GM19043 (cell line): ENCODE measurements at regions not wholly inside any gene's neighbourhood (a gene's known extent, or its start where the extent isn't known, plus 50 kb on each side); places are given as distances from the start of the nearest gene placed in this dataset.
"Not testable (repeated sequence)": the region's sequence is repeated elsewhere in the genome, so short reads cannot be mapped to it uniquely, and the experiment has no call there.

Experiments
- ATAC-seq: cut with Tn5 transposase; IDR thresholded peaks from one replicate; pipeline ENCODE4 v1.9.1; 2021; ENCODE audit warnings: low read depth; ENCODE audit not compliant: unreplicated experiment

DNA sequence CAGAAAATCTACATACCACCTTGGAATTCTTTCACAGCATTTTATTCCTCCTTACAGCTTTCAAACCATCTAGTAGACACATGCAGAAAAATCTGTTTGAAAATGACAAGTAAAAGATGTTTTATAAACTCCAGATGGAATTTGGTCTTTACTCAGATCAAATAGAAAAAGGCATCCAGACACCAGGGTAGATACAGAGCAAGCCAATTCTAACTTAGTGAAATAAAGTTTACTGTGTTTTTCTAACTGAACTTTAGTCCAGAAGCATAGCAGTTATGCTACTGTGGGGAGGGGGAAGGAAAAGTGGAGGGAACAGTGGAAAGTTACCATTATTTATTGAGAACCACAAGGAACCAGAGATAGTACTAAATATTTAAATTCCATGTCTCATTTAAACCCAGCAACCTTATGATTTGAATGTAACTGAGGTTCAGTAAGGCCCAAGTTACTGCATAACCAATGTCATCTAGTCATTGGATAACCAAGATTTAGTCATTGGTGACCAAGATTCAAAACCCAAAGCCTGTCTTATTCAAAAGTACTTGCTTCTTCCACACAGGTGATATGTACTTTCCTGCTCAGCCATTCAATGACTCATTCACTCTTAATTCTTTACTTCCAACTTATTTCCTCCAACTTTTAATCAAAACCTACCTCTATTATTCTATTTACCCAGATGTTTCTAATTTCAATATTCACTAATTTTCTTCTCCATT, 57.7 kb downstream of the RAD51AP2 start:
- ATAC-seq, result no peak

DNA sequence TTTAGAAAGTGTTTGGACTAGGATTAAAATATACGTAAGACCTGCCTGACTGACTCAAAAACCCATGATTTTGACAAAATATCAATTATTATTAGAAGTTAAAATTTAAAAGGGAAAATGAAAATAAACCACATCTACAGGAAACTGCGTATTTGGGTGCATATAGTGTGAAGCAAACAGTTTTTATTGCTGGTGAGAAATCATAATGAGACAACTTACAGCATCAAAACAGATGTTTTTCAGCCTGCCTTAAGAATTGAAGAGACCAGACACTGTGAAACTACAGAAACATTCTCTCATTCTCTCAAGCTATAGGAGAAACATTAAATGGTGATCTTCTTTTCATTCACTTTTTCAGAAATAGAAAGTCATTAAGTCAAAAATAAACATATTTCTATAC, 62.9 kb downstream of the RAD51AP2 start:
- no peak for ATAC-seq

DNA sequence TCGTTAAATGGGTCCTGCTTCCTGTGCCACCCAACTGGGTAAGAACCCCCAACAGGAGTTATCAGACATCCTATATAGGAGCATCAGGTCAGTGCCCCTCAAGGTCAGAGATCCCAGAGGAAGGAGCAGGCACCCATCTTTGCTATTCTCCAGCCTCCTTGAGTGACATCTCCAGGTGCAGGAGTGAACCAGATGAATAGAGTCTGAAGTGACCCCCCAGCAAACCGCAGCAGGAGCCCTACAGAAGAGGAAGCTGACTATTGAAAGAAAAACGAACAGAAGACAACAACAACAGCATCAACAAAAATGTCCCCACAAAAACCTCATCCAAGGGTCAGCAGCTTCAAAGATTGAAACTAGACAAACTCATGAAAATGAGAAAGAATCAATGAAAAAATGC, 72.0 kb downstream of the RAD51AP2 start:
- not testable (repeated sequence) for ATAC-seq

DNA sequence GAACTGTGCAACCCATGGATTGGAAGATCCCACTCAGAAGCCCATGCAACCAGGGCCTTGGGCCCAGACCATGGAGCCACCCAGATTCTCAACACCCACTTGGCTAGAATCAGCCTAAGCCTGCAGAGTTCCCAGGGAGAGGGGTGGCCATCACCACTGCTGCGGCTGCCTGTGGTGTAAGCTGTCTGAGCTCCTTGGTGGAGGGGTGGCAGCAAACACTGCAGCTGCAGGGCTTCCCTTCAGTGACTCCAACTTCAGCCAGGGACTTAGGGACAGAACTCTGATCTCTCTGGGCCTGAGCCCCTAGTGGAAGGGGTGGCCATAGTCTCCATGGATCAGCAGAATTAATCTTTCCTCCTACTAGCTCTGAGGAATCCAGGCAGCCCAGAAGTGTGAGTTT, 72.5 kb downstream of the RAD51AP2 start:
- no peak for ATAC-seq

DNA sequence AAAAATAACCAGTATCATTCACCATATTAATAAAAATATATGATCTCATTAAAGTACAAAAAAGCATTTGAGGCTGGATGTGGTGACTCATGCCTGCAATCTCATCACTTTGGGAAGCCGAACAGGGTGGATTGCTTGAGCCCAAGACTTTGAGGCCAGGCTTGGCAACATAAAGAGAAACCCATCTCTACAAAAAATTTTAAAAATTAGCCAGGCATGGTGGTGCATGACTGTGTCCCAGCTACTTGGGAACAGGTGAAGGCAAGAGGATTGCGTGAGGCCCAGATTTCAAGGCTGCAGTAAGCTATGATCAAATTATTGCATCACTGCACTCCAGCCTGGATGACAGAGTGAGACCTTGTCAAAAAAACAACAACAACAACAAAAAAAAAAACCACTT, 75.9 kb downstream of the RAD51AP2 start:
- no peak for ATAC-seq

DNA sequence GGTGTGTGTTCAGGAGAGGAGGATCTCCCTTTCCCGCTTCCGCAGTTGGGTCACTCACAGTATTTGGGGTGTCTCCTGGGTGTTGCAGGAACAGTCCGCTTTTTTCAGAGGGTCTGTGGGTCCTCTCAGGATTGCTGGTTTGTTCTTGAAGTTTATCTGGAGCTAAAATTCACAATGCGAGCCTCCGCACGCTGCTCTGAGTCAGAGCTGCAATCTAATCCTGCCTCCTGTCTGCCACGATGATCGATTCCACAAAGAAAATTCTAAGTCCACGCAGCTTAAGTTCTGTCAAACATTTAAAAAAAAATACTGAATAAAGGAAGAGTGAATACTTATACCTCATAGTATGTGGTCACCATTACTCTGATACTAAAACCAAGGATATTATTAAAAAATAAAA, 76.5 kb downstream of the RAD51AP2 start:
- ATAC-seq, result no peak

DNA sequence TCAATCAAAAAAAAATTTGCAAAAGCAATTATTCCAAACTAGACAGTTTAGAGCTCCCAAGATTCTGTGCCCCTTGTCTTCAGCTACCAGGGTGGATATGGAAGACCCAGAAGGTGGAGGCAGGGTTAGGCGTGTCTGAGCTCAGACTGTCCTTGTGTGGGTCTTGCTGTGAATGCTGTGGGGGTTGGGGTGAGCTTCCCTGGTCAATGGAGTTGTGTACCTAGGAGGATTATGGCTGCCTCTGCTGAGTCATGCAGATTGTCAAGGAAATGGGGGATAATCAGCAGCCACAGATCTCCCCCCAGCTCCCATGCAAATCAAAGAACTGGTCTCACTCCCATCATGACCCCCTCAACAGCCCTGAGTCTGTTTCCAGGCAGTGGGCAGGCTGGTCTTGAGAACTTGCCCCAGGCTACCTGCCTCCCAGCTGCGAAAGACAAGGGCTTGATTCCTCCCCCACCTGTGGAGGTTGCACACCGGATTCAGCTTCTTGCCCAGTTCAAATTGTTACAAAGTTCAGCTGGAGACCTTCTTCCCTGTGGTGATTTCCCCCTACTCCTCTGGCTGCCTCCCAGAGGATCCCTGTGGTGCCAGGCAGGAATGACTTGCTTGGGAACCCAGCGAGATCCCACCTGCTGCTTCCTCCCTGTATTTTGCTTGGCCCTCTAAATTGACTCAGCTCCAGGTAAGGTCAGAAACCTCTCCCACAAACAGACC, 77.0 kb downstream of the RAD51AP2 start:
- ATAC-seq, result no peak

DNA sequence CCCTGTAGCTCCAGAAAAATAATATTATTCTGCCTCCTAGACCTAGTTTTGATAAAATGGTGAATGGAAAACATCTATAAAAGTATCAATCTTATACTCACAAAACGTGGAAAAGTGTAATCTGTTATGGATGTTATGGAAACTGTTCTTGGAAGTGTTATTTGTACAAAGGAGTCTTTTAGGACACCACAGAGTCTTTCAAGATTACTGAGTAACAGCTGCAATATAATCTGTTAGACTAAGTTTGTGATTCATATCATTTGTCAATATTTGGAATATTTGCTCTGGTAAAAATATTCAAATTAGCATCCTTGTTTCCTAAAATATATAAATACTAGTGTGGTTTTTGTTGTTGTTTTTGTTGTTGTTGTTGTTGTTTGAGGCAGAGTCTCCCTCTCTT, 87.9 kb downstream of the RAD51AP2 start:
- ATAC-seq, result no peak

DNA sequence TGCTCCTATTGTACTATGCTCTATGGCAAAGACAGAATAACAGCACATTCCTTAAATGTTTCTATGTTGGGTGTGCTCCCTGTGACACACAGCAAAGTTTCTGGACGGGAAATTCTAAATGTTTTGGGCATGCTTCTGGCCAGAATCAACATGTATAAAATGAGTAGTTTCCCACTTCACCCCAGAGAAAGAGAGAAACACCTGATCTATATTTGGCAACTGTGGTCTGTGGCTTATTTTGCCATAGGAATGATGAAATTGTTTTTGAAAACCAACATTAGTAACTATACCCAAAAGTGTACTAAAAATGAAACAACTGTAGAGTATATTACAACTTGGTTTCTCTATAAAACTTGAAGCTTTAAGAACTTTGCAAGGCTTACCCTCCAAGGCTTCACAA, 89.1 kb downstream of the RAD51AP2 start:
- no peak for ATAC-seq

DNA sequence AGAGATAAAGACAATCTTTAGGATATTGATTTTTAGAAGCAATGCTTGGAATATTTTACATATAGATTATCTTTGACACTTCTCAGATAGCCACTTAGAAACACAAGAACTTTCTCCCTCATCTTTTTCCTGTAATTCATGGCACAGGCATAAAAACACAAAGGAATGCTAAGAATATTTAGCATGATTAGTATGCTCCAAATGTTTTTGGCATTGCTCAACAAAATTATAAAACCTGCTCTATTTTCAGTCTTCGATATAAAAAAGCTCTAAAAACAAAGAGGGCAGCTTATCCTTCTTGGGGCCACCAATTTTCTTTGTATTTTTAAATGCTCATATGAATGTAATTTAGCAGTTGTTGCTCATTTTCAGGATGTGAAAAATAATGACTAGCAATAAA, 90.8 kb downstream of the RAD51AP2 start:
- no peak for ATAC-seq

DNA sequence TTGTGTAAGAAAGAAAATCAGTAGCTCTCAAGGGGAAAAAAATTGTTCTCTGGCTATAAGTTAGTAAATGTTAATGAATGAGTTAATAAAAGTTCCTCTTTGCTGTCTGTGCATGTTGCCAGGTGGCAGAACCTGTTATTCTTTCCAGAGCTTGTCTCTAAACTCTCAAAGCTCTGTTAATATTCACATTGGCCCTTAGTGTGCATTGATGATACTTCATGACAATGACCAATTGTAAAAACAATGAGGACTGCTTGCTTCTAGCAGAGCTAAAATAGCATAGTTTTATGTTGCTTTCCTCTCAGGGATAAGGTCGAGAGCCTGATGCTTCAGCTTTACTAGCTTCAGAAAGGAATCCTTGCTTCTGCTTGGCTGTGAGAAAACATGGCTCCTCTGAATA, 91.5 kb downstream of the RAD51AP2 start:
- no peak for ATAC-seq

DNA sequence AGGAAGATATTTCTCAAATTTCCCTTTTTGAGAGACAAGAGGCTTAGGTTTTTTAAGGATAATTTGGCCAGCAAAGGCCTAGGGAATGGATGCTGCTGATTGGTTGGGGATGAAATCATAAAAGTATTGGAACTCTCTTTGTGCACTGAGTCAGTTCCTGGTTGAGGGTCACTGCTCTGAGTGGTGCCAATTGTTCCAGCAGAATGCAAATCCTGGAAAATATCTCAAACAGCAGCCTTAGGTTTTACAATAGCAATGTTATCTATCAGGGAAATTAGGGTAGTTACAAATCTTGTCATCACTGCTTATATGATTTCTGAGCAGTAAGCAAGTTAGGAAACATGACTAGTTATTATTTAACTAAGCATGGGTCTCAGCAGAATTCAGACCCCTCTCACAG, 96.2 kb downstream of the RAD51AP2 start:
- ATAC-seq, result no peak

DNA sequence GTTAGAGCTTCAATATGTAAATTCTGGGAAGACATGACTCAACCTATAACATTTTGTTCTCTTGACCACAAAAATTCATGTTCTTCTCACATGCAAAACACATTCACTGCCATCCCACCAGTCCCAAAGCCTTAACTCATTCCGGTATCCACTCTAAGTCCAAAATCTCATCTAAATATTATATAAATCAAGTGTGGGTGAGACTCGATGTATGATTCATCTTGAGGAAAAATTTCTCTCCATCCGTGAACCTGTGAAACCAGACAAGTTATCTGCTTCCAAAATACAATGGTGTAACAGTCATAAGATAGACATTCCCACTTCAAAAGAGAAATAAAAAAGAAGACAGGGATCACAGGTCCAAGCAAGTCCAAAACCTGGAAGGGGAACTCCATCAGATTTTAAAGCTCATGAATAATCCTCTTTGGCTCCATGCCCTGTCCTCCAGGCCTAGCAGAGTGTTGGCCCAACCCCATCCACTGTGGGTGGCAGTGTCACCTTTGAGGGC, 101.3 kb downstream of the RAD51AP2 start:
- ATAC-seq, result no peak

DNA sequence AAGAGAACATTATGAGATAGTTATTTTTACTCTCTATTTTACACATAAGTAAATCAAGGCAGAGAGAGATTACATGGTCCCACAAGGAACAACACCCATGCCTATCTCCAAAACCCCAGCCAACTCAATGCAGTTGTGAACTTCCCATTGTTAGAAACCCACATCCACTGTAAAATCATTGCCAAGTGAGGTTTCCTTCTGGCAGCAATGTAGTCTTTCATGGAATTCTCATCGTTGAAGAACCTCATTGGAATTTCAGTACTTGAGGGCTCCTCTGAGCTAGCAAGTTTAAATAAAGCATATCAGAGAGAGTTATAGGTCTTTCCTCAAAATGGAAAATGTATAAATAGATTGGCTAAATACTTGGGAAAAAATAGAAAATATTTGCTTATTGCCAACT, 105.2 kb downstream of the RAD51AP2 start:
- ATAC-seq, result no peak

DNA sequence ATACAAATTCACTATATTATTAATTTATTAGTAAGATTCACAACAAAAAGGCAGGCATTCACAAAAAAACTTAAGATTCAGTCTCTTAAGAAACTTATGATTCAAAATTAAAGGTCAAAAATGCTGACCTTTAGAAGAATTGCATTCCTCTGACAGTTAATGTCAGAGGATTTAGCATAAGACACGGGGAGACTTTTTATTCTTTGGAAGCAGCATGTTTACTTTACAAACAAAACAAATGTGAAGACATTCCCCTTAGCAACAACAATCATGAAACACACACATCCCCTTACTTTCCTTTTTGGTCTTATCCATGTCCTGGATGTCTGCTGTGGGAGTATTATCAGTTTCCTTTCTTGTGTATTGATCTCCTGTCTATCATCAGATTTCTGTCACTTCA, 117.1 kb downstream of the RAD51AP2 start:
- ATAC-seq, result no peak

DNA sequence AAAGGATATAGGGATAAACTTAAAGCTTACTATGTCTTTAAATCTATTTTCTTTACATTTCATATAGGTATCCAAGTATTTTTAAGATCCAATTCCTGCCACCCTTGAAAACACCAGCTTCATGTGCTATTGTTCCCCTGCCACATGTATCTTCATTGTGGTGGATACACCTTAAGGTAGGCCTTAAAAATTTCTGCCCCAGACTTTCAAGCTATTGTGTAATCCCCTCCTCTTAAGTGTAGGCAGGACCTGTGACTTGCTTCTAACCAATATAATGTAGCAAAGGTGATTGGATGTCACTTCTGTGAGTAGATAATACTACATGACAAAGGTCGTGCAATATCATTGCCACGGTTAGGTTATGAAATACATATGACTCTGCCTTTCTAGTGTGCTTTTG, 119.5 kb downstream of the RAD51AP2 start:
- ATAC-seq, result no peak

DNA sequence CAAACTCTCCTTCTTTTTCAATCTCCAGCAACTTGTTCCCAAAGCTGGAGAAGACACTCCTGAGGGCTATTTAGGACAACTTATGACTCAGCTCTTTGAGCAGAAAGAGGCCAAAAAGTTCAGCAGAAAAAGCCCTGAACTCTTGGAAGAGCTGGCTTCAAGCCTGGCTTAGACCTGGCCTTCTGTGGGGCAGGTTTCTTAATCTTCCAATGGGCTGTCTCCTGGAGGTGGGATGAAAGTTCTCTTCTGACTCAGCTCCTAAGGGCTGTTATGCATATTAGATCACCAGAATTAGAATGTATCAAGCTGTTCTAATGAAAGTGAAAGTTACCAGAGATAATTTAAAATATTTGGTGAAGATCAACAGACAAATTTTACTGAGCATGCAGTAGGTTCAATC, 129.4 kb downstream of the RAD51AP2 start:
- ATAC-seq, result no peak

DNA sequence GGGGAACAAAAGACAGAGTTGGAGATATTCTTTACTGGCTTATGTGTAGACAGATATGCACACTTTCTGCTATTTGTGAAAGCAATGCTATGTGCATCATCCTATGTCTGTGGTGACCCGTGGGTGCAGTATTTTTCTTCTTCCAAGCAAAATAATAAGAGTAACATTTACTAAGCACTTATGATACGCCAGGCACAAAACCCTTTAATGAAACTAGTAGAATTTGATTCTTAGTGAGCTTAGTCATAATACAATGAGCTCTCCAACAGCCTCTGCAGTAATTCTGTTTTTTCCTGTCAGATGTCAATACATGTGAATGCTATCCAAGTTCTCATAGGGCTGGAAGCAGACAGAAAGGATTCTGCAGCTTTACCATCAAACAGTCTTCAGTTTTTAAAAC, 130.6 kb downstream of the RAD51AP2 start:
- ATAC-seq, result no peak

DNA sequence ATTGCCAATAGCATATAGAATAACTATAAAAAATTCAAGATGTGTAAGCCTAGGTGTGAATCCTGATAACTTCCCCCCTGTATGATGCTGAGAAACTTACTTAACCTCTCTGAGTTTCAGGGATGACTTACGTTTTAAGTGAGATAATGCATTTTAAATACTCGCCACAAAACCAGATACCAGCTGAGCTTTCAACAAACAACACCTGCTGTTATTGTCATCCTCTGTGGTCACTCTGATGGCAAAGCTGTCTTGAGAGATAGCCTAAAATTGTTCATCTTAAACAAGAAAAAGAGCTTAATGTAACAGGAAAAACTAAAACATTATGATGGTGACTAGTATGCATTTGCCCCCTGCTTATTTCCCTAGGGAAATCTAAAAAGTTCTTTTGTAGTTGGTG, 131.5 kb downstream of the RAD51AP2 start:
- no peak for ATAC-seq

DNA sequence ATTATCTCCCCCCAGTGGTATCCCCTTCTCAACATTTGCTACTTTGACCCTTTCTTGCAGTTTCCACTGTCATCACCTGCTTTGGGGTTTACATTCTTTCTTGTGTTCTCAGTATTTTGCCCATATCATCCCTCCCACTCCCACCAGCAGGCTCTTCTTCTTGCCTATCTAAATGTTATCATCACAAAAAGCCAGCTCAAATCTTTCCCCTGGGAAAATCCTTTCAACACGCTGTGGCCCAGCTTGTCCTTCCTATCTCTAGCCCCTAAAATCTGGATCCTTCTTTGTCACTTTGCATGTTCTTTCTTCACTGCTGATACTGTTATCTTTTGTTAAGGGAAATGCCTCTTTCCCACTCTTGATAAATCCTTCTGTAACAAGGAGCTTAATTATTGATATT, 138.2 kb downstream of the RAD51AP2 start:
- no peak for ATAC-seq

DNA sequence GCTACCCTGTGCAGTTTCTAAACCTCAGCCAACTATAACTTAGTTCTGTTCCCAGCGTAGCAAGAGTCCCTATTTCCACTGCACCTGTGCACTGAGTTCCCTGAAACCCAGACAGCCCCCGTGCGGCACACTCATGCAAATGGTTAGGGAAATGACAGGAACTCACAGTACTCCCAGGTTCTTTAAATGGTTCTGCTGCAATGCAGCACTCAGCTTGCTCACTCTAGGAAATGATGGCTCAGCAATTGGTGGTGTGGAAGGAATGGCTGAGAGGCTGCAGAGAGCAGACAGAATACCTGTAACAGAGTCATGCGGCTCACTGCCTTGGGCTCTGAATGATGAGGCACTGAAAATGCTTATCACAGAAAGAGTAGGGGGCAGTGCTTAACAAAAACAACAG, 143.0 kb downstream of the RAD51AP2 start:
- no peak for ATAC-seq

DNA sequence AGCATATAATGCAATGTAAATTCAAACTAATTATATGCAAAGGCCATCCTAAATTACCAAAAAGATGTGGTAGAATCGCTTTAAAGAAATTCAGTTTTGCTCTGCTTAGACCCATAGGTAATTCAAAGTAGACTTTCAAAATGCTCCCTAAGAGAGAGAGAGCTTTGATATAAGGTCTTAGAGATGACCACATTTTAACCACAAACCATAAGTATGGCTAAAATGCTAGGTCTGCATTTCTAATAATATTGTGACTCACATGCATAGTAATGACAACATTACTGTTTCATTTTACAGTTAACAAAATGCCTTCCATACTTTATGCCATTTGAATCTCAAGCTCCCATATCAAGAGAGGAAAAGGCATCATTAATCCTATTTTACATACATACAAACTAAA, 144.5 kb downstream of the RAD51AP2 start:
- no peak for ATAC-seq
